ENCODE measurements at regions not wholly inside any gene's neighbourhood (a gene's known extent, or its start where the extent isn't known, plus 50 kb on each side); places are given as distances from the start of the nearest gene placed in this dataset.

GRCh38 chr11:80844110-80844819, 1403.4 kb upstream of the TENM4 start:
- no peak for TF ChIP-seq CTCF (IDR thresholded peaks at IDR 0.05; ENCODE audit: low read depth, low read length)
- in situ Hi-C loops (cut with HindIII; ENCODE audit: low sequenced_read_pairs), result no loop called here
- no peak for DNase-seq (ENCODE audit: low read depth, low spot score)
- H3K4me3 ChIP-seq (ENCODE audit: low read depth, low read length), result no peak overlapping the region

GRCh38 chr11:80843266-80843974, 1402.6 kb upstream of the TENM4 start:
- no peak for DNase-seq (ENCODE audit: low read depth, low spot score)
- in situ Hi-C loops (cut with HindIII; ENCODE audit: low sequenced_read_pairs), result no loop called here
- TF ChIP-seq CTCF (IDR thresholded peaks at IDR 0.05; ENCODE audit: low read depth, low read length), result no peak
- no peak overlapping the region for H3K4me3 ChIP-seq (ENCODE audit: low read depth, low read length)

- in situ Hi-C loops (cut with HindIII; ENCODE audit: low sequenced_read_pairs), result no loop called here
- no peak for DNase-seq (ENCODE audit: low read depth, low spot score)
- H3K4me3 ChIP-seq (ENCODE audit: low read depth, low read length), result no peak overlapping the region
- no peak for TF ChIP-seq CTCF (IDR thresholded peaks at IDR 0.05; ENCODE audit: low read depth, low read length)
These were observed 1401.4 kb upstream of the TENM4 start for GRCh38 chr11:80842246-80842645.

GRCh38 chr11:80841675-80842074, 1400.8 kb upstream of the TENM4 start:
- no peak for TF ChIP-seq CTCF (IDR thresholded peaks at IDR 0.05; ENCODE audit: low read depth, low read length)
- no peak overlapping the region for H3K4me3 ChIP-seq (ENCODE audit: low read depth, low read length)
- no peak for DNase-seq (ENCODE audit: low read depth, low spot score)
- in situ Hi-C loops (cut with HindIII; ENCODE audit: low sequenced_read_pairs), result no loop called here

- H3K4me3 ChIP-seq (ENCODE audit: low read depth, low read length), result no peak overlapping the region
- in situ Hi-C loops (cut with HindIII; ENCODE audit: low sequenced_read_pairs), result no loop called here
- no peak for TF ChIP-seq CTCF (IDR thresholded peaks at IDR 0.05; ENCODE audit: low read depth, low read length)
- DNase-seq (ENCODE audit: low read depth, low spot score), result no peak
These were observed 1397.3 kb upstream of the TENM4 start for GRCh38 chr11:80838153-80838552.

GRCh38 chr11:80837051-80837450, 1396.2 kb upstream of the TENM4 start:
- in situ Hi-C loops (cut with HindIII; ENCODE audit: low sequenced_read_pairs), result no loop called here
- no peak overlapping the region for H3K4me3 ChIP-seq (ENCODE audit: low read depth, low read length)
- TF ChIP-seq CTCF (IDR thresholded peaks at IDR 0.05; ENCODE audit: low read depth, low read length), result no peak
- no peak for DNase-seq (ENCODE audit: low read depth, low spot score)
